GM18867 (cell line): ENCODE measurements at regions not wholly inside any gene's neighbourhood (a gene's known extent, or its start where the extent isn't known, plus 50 kb on each side); places are given as distances from the start of the nearest gene placed in this dataset.

Source experiments
- ATAC-seq: cut with Tn5 transposase; IDR thresholded peaks from one replicate; pipeline ENCODE4 v1.9.1; 2021; ENCODE audit warnings: mild to moderate bottlenecking, moderate library complexity; ENCODE audit not compliant: unreplicated experiment

- ATAC-seq: no peak
Measured at GRCh38 chr5:119789406-119790117, 160.2 kb downstream of the FAM170A start.

GRCh38 chr5:119792161-119792799, 162.9 kb downstream of the FAM170A start:
- no peak for ATAC-seq

GRCh38 chr5:119795768-119796167, 166.4 kb downstream of the FAM170A start:
- no peak for ATAC-seq

GRCh38 chr5:119801570-119801969, 172.2 kb downstream of the FAM170A start:
- ATAC-seq: no peak

GRCh38 chr5:119808024-119808423, 178.7 kb downstream of the FAM170A start:
- no peak for ATAC-seq

GRCh38 chr5:119808474-119808873, 179.1 kb downstream of the FAM170A start:
- no peak for ATAC-seq

- ATAC-seq: no peak
Measured at GRCh38 chr5:119810217-119810616, 180.9 kb downstream of the FAM170A start.

- ATAC-seq: no peak
Measured at GRCh38 chr5:119811458-119811857, 182.1 kb downstream of the FAM170A start.

- no peak for ATAC-seq
Measured at GRCh38 chr5:119814655-119815054, 185.3 kb downstream of the FAM170A start.

- ATAC-seq: no peak
Measured at GRCh38 chr5:119816055-119816454, 186.7 kb downstream of the FAM170A start.

GRCh38 chr5:119820016-119820415, 190.7 kb downstream of the FAM170A start:
- ATAC-seq: no peak

- no peak for ATAC-seq
Measured at GRCh38 chr5:119820608-119821007, 191.2 kb downstream of the FAM170A start.

GRCh38 chr5:119828541-119828940, 199.2 kb downstream of the FAM170A start:
- no peak for ATAC-seq

- no peak for ATAC-seq
Measured at GRCh38 chr5:119829341-119829740, 200.0 kb downstream of the FAM170A start.

- ATAC-seq: no peak
Measured at GRCh38 chr5:119833176-119833575, 203.8 kb downstream of the FAM170A start.

- no peak for ATAC-seq
Measured at GRCh38 chr5:119840175-119840574, 210.8 kb downstream of the FAM170A start.

GRCh38 chr5:119852140-119852539, 222.8 kb downstream of the FAM170A start:
- no peak for ATAC-seq

- ATAC-seq: no peak
Measured at GRCh38 chr5:119860463-119860862, 231.1 kb downstream of the FAM170A start.

- no peak for ATAC-seq
Measured at GRCh38 chr5:119862619-119863018, 233.3 kb downstream of the FAM170A start.

GRCh38 chr5:119864286-119864685, 234.9 kb downstream of the FAM170A start:
- no peak for ATAC-seq

GRCh38 chr5:119873611-119874010, 244.3 kb downstream of the FAM170A start:
- ATAC-seq: no peak

GRCh38 chr5:119876522-119876921, 247.2 kb downstream of the FAM170A start:
- no peak for ATAC-seq

GRCh38 chr5:119878712-119879111, 249.4 kb downstream of the FAM170A start:
- no peak for ATAC-seq
